ENCODE measurements at regions not wholly inside any gene's neighbourhood (a gene's known extent, or its start where the extent isn't known, plus 50 kb on each side); places are given as distances from the start of the nearest gene placed in this dataset.
"Not testable (repeated sequence)": the region's sequence is repeated elsewhere in the genome, so short reads cannot be mapped to it uniquely, and the experiment has no call there.

GRCh38 chrX:124181515-124181914 is 150.9 kb upstream of the TEX13D start:
- DNase-seq (ENCODE audit: low spot score); in situ Hi-C loops (cut with MboI; ENCODE audit: low pct_unique_long_range_greater_than_20kb, low sequenced_read_pairs, unreplicated experiment): not testable (repeated sequence)

DNA sequence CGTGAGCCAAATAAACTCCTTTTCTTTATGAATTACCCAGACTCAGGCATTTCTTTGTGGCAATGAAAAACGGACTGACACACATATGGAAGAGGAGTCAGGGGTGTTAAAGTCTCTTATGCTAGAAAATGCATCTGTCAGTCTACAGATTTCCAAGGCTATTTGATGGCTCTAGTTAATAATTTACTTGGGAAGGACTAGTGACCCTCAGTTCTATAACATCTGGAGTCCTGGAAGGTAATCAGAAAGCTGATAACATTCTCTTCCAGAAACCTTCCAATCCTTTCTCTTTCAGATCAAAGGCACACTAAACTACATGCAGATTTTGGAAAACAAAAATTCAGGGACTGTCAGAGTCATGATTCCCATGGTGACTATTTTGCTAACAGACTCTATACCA is 142.0 kb upstream of the TEX13D start:
- TF ChIP-seq, protein P1, sequence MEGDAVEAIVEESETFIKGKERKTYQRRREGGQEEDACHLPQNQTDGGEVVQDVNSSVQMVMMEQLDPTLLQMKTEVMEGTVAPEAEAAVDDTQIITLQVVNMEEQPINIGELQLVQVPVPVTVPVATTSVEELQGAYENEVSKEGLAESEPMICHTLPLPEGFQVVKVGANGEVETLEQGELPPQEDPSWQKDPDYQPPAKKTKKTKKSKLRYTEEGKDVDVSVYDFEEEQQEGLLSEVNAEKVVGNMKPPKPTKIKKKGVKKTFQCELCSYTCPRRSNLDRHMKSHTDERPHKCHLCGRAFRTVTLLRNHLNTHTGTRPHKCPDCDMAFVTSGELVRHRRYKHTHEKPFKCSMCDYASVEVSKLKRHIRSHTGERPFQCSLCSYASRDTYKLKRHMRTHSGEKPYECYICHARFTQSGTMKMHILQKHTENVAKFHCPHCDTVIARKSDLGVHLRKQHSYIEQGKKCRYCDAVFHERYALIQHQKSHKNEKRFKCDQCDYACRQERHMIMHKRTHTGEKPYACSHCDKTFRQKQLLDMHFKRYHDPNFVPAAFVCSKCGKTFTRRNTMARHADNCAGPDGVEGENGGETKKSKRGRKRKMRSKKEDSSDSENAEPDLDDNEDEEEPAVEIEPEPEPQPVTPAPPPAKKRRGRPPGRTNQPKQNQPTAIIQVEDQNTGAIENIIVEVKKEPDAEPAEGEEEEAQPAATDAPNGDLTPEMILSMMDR (IDR thresholded peaks at IDR 0.05; ENCODE audit: extremely low read depth, insufficient read depth, missing control alignments) = no peak
- in situ Hi-C loops (cut with MboI; ENCODE audit: low pct_unique_long_range_greater_than_20kb, low sequenced_read_pairs, unreplicated experiment) = no loop called here
- DNase-seq (ENCODE audit: low spot score) = no peak

GRCh38 chrX:124194199-124194598 is 138.3 kb upstream of the TEX13D start:
- DNase-seq (ENCODE audit: low spot score) = no peak
- in situ Hi-C loops (cut with MboI; ENCODE audit: low pct_unique_long_range_greater_than_20kb, low sequenced_read_pairs, unreplicated experiment) = no loop called here
- TF ChIP-seq, protein P1 (IDR thresholded peaks at IDR 0.05; ENCODE audit: extremely low read depth, insufficient read depth, missing control alignments) = no peak

DNA sequence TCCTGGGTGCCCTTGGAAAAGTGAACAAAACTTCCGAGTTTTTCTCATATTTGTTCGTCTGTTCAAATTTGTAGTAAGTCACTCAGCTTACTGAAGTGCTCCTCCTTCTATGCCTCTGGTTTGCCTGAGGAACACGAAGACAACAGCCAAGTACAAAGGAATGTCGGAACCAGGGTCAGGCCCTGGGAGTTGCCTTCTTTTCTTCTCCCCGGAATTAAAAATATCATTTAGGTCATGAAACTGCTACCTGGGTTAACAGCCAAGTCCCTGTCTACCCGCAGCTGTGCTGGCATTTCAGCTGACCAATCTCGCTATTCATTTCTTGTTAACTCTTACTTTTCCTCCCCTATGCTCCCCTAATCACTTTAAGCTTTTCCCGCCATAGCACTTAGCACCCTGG is 137.6 kb upstream of the TEX13D start:
- DNase-seq (ENCODE audit: low spot score) = no peak
- TF ChIP-seq, protein P1 (IDR thresholded peaks at IDR 0.05; ENCODE audit: extremely low read depth, insufficient read depth, missing control alignments) = no peak
- in situ Hi-C loops (cut with MboI; ENCODE audit: low pct_unique_long_range_greater_than_20kb, low sequenced_read_pairs, unreplicated experiment) = no loop called here

- in situ Hi-C loops (cut with MboI; ENCODE audit: low pct_unique_long_range_greater_than_20kb, low sequenced_read_pairs, unreplicated experiment) = no loop called here
- TF ChIP-seq, protein P1 (IDR thresholded peaks at IDR 0.05; ENCODE audit: extremely low read depth, insufficient read depth, missing control alignments) = no peak
Measured at GRCh38 chrX:124203311-124203710, 129.1 kb upstream of the TEX13D start.

DNA sequence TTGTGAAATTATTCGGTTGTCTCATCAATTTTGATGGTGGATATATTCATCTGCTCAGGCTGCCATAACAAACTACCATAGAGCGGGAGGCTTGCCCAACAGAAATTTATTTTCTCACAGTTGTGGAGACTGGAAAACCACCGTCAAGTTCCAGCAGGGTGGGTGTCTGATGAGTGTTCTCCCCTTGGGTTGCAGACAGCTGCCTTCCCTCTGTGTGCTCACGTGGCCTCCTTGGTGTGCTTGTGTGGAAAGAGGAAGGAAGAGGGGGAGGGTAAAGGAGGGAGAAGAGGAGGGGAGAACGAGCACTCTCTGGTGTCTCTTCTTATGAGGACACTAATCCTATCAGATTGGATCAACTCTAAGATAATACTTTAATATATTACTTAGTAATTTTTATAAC is 123.8 kb upstream of the TEX13D start:
- TF ChIP-seq, protein P1 (IDR thresholded peaks at IDR 0.05; ENCODE audit: extremely low read depth, insufficient read depth, missing control alignments) = no peak
- in situ Hi-C loops (cut with MboI; ENCODE audit: low pct_unique_long_range_greater_than_20kb, low sequenced_read_pairs, unreplicated experiment) = no loop called here
- DNase-seq (ENCODE audit: low spot score) = no peak

More at GRCh38 chrX:124203311-124203710, 129.1 kb upstream of the TEX13D start:
- DNase-seq (ENCODE audit: low spot score) = no peak

- in situ Hi-C loops (cut with MboI; ENCODE audit: low pct_unique_long_range_greater_than_20kb, low sequenced_read_pairs, unreplicated experiment) = no loop called here
- DNase-seq (ENCODE audit: low spot score) = no peak
- TF ChIP-seq, protein P1 (IDR thresholded peaks at IDR 0.05; ENCODE audit: extremely low read depth, insufficient read depth, missing control alignments) = no peak
Measured at GRCh38 chrX:124209792-124210576, 122.5 kb upstream of the TEX13D start.

Data from GM13977 (cell line).